GM12864 (cell line): ENCODE measurements at regions not wholly inside any gene's neighbourhood (a gene's known extent, or its start where the extent isn't known, plus 50 kb on each side); places are given as distances from the start of the nearest gene placed in this dataset.

Experiments used
- DNase-seq: peaks from one replicate; pipeline ENCODE4 v3.0.0-alpha.2; 2011; ENCODE audit warnings: low read depth
- H3K4me3 ChIP-seq: 2 replicates; pipeline ENCODE4 v1.5.1; 2011; ENCODE audit warnings: mild to moderate bottlenecking, low read depth, low read length, control low read depth
- CTCF ChIP-seq: IDR thresholded peaks from 2 replicates; pipeline ENCODE4 v1.5.1; 2011; ENCODE audit warnings: low read depth, mild to moderate bottlenecking, moderate library complexity, low read length, control low read depth, inconsistent platforms; ENCODE audit errors: missing control alignments

GRCh38 chrX:40333344-40333743 is 235.6 kb upstream of the BCOR start:
- DNase-seq: no peak
- no peak overlapping the region for H3K4me3 ChIP-seq
- TF ChIP-seq CTCF: no peak

- DNase-seq: no peak
- H3K4me3 ChIP-seq: no peak overlapping the region
- no peak for TF ChIP-seq CTCF
These were observed 234.0 kb upstream of the BCOR start for GRCh38 chrX:40331762-40332161.

GRCh38 chrX:40331353-40331752 is 233.6 kb upstream of the BCOR start:
- H3K4me3 ChIP-seq: no peak overlapping the region
- no peak for TF ChIP-seq CTCF
- DNase-seq: no peak

DNA sequence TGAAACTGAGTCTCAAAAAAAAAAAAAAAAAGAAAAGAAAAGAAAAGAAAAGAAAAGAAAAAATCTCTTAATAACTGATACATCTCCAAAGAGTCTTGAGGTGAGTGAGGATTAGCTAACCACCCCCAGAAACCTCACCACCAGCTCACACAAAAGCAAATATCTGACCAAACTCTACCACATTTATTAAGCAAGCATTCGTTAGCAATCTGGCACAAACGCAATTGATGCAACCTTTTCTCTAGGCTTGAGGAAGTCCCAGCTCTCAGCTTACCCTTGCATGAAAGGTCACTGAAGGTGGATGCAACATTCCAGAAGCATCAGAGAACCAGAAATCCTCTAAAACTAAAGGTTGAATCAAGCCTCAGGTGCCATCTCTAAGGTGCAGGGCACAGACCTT is 231.9 kb upstream of the BCOR start:
- TF ChIP-seq CTCF: no peak
- H3K4me3 ChIP-seq: no peak overlapping the region
- DNase-seq: no peak

DNA sequence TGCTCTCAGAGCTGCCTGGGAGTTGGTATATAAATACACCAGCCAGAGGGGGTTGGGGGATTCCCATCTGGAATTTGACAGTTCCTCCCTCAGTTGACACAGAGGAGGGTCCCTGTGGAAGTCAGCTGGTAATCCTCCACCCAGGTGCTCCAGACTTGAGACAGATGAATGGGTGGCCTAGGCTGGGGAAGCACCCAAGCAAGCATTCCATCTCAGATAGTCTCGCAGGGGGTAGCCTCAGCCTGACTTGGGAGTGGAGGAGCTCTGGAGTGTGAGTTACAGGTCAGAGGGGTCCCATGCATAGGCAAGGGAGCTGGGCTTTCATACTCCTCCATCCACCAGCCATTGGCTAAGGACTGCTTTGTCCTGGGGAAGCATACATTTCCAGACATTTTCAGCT is 229.3 kb upstream of the BCOR start:
- H3K4me3 ChIP-seq: no peak overlapping the region
- DNase-seq: no peak
- no peak for TF ChIP-seq CTCF

DNA sequence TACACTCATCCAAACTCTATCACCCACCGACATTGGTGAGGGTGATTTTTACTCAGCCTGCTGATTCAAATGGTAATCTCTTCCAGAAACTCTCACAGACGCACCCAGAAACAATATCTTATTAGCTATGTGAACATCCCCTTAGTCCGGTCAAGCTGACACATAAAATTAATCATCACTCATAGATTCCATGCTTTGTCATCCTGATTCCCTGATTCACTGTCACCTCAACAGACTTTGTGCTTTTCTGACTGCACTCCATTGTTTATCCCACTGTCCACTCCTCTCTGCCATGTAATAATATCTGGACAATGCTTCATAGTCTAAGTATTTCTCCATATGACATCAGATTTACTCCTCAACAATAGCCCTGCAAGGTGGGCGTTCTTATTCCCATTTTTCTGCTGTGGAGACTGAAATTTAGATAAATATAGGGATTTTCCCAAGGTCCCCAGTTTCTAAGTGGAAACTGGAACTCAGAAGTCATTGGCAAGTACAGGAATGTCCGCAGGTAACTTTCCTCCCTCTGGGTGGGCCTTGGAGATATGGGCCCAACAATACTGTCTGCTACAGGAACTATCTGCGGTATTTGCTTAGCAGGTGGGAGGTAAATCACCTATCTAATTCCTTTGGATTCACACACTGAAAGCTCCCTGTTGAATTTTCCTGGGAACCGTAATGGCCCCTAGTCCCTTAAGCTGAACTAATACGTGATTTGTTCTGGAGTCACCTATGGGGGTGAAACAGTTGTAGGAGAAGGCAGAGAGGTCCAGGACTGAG is 228.6 kb upstream of the BCOR start:
- H3K4me3 ChIP-seq: no peak overlapping the region
- no peak for TF ChIP-seq CTCF
- no peak for DNase-seq

GRCh38 chrX:40325161-40325560 is 227.4 kb upstream of the BCOR start:
- no peak for DNase-seq
- no peak overlapping the region for H3K4me3 ChIP-seq
- no peak for TF ChIP-seq CTCF
